ENCODE measurements at regions not wholly inside any gene's neighbourhood (a gene's known extent, or its start where the extent isn't known, plus 50 kb on each side); places are given as distances from the start of the nearest gene placed in this dataset.

- in situ Hi-C loops (cut with MboI; ENCODE audit: low sequenced_read_pairs, unreplicated experiment) = no loop called here
- DNase-seq (ENCODE audit: low spot score) = no peak
- no peak for TF ChIP-seq CTCF (IDR thresholded peaks at IDR 0.05; ENCODE audit: borderline replicate concordance, control extremely low read depth, extremely low read depth, insufficient read depth, missing control alignments)
Observed at GRCh38 chr6:154885214-154885613, 109.9 kb upstream of the TIAM2 start.

DNA sequence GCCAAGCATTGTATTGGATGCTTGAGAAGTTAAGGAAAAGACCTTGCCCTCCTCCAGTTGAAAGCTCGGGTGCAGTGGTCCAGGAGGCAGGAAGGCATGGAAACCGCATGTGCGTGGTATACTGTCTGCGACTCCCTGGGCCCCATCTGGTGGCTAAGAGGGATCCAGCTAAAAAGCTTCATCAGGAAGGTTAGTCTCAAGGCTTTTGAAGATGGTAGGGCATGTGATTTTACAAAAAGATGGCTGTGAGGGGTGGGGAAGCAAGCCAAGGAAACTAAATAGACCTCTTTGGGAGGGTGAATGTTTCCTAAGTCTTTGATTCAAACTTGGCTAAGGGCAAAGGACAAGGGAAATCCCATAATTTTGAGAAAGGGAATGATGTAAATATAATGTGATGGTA is 109.1 kb upstream of the TIAM2 start:
- no peak for DNase-seq (ENCODE audit: low spot score)
- in situ Hi-C loops (cut with MboI; ENCODE audit: low sequenced_read_pairs, unreplicated experiment) = no loop called here
- TF ChIP-seq CTCF (IDR thresholded peaks at IDR 0.05; ENCODE audit: borderline replicate concordance, control extremely low read depth, extremely low read depth, insufficient read depth, missing control alignments) = no peak

GRCh38 chr6:154886471-154886870 is 108.6 kb upstream of the TIAM2 start:
- no peak for DNase-seq (ENCODE audit: low spot score)
- in situ Hi-C loops (cut with MboI; ENCODE audit: low sequenced_read_pairs, unreplicated experiment) = no loop called here
- TF ChIP-seq CTCF (IDR thresholded peaks at IDR 0.05; ENCODE audit: borderline replicate concordance, control extremely low read depth, extremely low read depth, insufficient read depth, missing control alignments) = no peak

DNA sequence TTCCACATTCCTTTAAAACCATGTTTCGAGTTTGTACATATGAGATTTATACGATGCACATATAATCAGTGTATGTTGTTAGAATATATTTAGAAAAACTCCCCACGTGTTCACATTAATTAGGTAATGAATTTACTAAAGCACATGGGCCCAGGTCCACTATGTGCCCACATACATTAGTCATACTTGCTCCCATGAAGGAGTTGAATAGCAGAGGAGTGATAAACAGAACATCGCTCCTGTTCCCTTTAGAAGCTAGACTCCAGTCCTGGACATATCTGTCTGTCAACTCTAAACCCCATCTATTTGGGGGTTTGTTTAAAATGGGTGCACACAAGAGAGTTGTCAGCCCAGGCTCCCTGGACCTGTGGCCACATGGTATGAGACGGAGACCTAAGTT is 108.1 kb upstream of the TIAM2 start:
- no peak for DNase-seq (ENCODE audit: low spot score)
- in situ Hi-C loops (cut with MboI; ENCODE audit: low sequenced_read_pairs, unreplicated experiment) = no loop called here
- no peak for TF ChIP-seq CTCF (IDR thresholded peaks at IDR 0.05; ENCODE audit: borderline replicate concordance, control extremely low read depth, extremely low read depth, insufficient read depth, missing control alignments)

DNA sequence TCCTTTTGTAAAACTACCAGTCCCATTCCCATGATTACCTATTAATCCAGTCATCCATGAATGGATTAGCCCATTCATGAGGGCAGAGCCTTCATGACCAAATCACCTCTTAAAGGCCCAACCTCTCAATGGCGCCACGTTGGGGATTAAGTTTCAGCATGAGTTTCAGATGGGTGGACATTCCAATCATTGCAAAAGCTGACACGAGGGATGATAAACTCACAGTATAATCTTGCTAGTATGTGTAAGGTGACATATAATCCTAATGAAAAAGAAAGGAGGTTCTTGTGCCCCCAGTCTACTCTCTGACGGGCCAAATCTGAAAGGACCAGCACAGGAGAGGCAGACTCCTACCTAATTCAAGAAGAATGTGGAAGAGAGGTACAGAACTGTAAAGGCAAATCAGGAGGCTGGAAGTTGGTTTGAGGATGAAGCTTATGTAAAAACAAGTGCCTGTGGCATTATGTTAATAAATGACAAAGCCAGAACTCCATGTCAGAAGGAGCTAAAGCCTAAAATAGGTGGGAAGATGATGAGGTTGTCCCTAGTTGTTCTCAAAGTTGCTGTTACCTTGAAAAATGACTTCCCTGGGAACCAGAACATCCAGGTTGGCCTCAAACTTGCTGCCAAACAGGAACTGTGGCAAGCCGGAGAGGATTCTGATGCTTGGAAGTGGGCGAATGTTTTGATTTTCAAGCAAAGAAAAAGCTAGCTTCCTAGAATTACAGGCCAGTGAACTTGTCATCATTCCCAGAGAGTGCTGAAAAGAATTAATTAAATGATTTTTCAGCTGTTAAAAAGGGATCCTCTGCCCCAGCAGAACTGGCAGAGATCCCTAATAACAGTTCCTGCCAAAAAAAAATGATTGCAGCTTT is 106.5 kb upstream of the TIAM2 start:
- no peak for DNase-seq (ENCODE audit: low spot score)
- in situ Hi-C loops (cut with MboI; ENCODE audit: low sequenced_read_pairs, unreplicated experiment) = no loop called here

GRCh38 chr6:154890874-154891273 is 104.2 kb upstream of the TIAM2 start:
- no peak for DNase-seq (ENCODE audit: low spot score)

More for the DNA sequence above, 106.5 kb upstream of the TIAM2 start:
- no peak for TF ChIP-seq CTCF (IDR thresholded peaks at IDR 0.05; ENCODE audit: borderline replicate concordance, control extremely low read depth, extremely low read depth, insufficient read depth, missing control alignments)

More at GRCh38 chr6:154890874-154891273, 104.2 kb upstream of the TIAM2 start:
- in situ Hi-C loops (cut with MboI; ENCODE audit: low sequenced_read_pairs, unreplicated experiment) = no loop called here
- no peak for TF ChIP-seq CTCF (IDR thresholded peaks at IDR 0.05; ENCODE audit: borderline replicate concordance, control extremely low read depth, extremely low read depth, insufficient read depth, missing control alignments)
